Smooth muscle cell (in vitro differentiated cells): ENCODE measurements at regions not wholly inside any gene's neighbourhood (a gene's known extent, or its start where the extent isn't known, plus 50 kb on each side); places are given as distances from the start of the nearest gene placed in this dataset.

Source experiments
- DNase-seq: peaks from one replicate; lab custom pipeline; 2025; ENCODE audit not compliant: unreplicated experiment; lab: John Stamatoyannopoulos, UW
- H2AFZ ChIP-seq: fragments of 200-600 bp; sonication (generic); 2 replicates; pipeline ENCODE4 v1.6.0; 2016; ENCODE audit warnings: antibody characterized with exemption, low read depth, mild to moderate bottlenecking
- H3F3A ChIP-seq: fragments of 200-600 bp; sonication (generic); 2 replicates; pipeline ENCODE4 v1.6.0; 2017; ENCODE audit warnings: antibody characterized with exemption, low read depth
- H3K27ac ChIP-seq: fragments of 200-600 bp; sonication (generic); 2 replicates; pipeline ENCODE4 v1.5.1; 2016; ENCODE audit warnings: low read depth, mild to moderate bottlenecking
- H3K27me3 ChIP-seq: fragments of 200-600 bp; sonication (generic); 2 replicates; pipeline ENCODE4 v1.6.1; 2016; ENCODE audit warnings: low read depth, mild to moderate bottlenecking
- H3K36me3 ChIP-seq: fragments of 200-600 bp; sonication (generic); 2 replicates; pipeline ENCODE4 v1.5.1; 2016; ENCODE audit warnings: low read depth
- H3K4me1 ChIP-seq: fragments of 200-600 bp; sonication (generic); 2 replicates; pipeline ENCODE4 v1.5.1; 2016; ENCODE audit warnings: low read depth
- H3K4me2 ChIP-seq: fragments of 200-600 bp; sonication (generic); 2 replicates; pipeline ENCODE4 v1.6.0; 2016; ENCODE audit warnings: mild to moderate bottlenecking
- H3K4me3 ChIP-seq: fragments of 200-600 bp; sonication (generic); 2 replicates; pipeline ENCODE4 v1.5.1; 2016; ENCODE audit warnings: mild to moderate bottlenecking
- H3K79me2 ChIP-seq: fragments of 200-600 bp; sonication (generic); 2 replicates; pipeline ENCODE4 v1.6.0; 2016; ENCODE audit warnings: low read depth, mild to moderate bottlenecking
- H3K9ac ChIP-seq: fragments of 200-600 bp; sonication (generic); 2 replicates; pipeline ENCODE4 v1.6.0; 2016; ENCODE audit warnings: low read depth
- H3K9me3 ChIP-seq: fragments of 200-600 bp; sonication (generic); replicated peaks from 2 replicates; pipeline ENCODE4 v1.5.1; 2016; ENCODE audit warnings: low read depth
- H4K20me1 ChIP-seq: fragments of 200-600 bp; sonication (generic); 2 replicates; pipeline ENCODE4 v1.6.0; 2016; ENCODE audit warnings: low read depth
- CTCF ChIP-seq: fragments of 200-600 bp; sonication (generic); IDR thresholded peaks from 2 replicates; pipeline ENCODE4 v1.5.1; 2017; ENCODE audit warnings: borderline replicate concordance, mild to moderate bottlenecking, antibody characterized with exemption; ENCODE audit not compliant: insufficient read depth, poor library complexity, severe bottlenecking
- WGBS: methylation state at CpG from one replicate; pipeline ENCODE4 v1.1.7; 2016; ENCODE audit warnings: low lambda C conversion rate; 5-methylcytosine and 5-hydroxymethylcytosine counted together

GRCh38 chr5:2680979-2681378 lies 70.5 kb downstream of the IRX2 start:
- H3K27ac ChIP-seq, result no peak overlapping the region
- no peaks in the 10 kb centered on the region for H3K9me3 ChIP-seq
- H3K4me3 ChIP-seq, result no peak overlapping the region
- no peak overlapping the region for H3K4me2 ChIP-seq
- H3K79me2 ChIP-seq, result no peaks in the 10 kb centered on the region
- DNase-seq, result no peak
- WGBS, result 89% methylated on average over 2 of the region's 2 CpGs
- TF ChIP-seq CTCF, result no peak
- H3K27me3 ChIP-seq, result peaks cover 5% of the 10 kb centered on the region
- H3K4me1 ChIP-seq, result no peaks in the 10 kb centered on the region
- no peaks in the 10 kb centered on the region for H4K20me1 ChIP-seq
- H3K9ac ChIP-seq, result no peak overlapping the region
- no peaks in the 10 kb centered on the region for H3K36me3 ChIP-seq
- H2AFZ ChIP-seq, result no peak overlapping the region
- no peaks in the 10 kb centered on the region for H3F3A ChIP-seq

GRCh38 chr5:2677689-2678088 lies 73.8 kb downstream of the IRX2 start:
- WGBS, result 81% methylated on average over 2 of the region's 2 CpGs
- no peaks in the 10 kb centered on the region for H3K36me3 ChIP-seq
- H3K9me3 ChIP-seq, result no peaks in the 10 kb centered on the region
- no peaks in the 10 kb centered on the region for H3K79me2 ChIP-seq
- H3K27ac ChIP-seq, result no peak overlapping the region
- H3F3A ChIP-seq, result no peaks in the 10 kb centered on the region
- H3K4me3 ChIP-seq, result no peak overlapping the region
- H3K9ac ChIP-seq, result no peak overlapping the region
- TF ChIP-seq CTCF, result no peak
- no peak for DNase-seq
- H3K4me1 ChIP-seq, result no peaks in the 10 kb centered on the region
- H2AFZ ChIP-seq, result no peak overlapping the region
- H3K27me3 ChIP-seq, result peaks cover 5% of the 10 kb centered on the region
- no peak overlapping the region for H3K4me2 ChIP-seq
- no peaks in the 10 kb centered on the region for H4K20me1 ChIP-seq

GRCh38 chr5:2675548-2675947 lies 75.9 kb downstream of the IRX2 start:
- no peak overlapping the region for H3K27ac ChIP-seq

More at GRCh38 chr5:2675548-2675947, 75.9 kb downstream of the IRX2 start:
- Histone ChIP-seq H3K4me2 (no peak overlapping the region), H3K4me3 (no peak overlapping the region), H3K36me3 (no peaks in the 10 kb centered on the region), H3K9me3 (no peaks in the 10 kb centered on the region), H2AFZ (no peak overlapping the region), H4K20me1 (no peaks in the 10 kb centered on the region), H3K27me3 (no peaks in the 10 kb centered on the region), H3K9ac (no peak overlapping the region), H3K4me1 (no peaks in the 10 kb centered on the region), H3K79me2 (no peaks in the 10 kb centered on the region), H3F3A (no peaks in the 10 kb centered on the region)
- 88% methylated on average over 7 of the region's 7 CpGs for WGBS
- TF ChIP-seq CTCF, result no peak
- no peak for DNase-seq
